ENCODE measurements at regions not wholly inside any gene's neighbourhood (a gene's known extent, or its start where the extent isn't known, plus 50 kb on each side); places are given as distances from the start of the nearest gene placed in this dataset.

DNA sequence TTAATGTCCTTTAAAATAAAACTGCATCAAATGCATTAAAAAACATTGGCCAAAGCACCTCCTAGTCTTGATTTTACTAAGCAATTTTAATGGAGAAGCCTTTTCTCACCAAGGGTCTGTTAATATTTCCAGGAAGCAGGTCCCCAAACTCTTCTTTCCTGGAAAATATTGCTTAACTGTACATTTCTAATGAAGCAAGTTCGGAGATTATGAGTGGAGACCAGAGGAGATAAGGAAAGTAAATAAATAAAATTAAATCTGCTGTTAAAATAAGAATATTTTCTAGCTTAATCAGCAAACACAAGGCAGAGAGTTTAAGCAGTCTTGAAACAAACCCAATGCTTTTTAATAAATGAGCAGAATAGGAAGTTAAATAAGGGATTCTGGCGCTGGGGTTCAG lies 322.4 kb downstream of the PTEN start:
- TF ChIP-seq, protein P1, sequence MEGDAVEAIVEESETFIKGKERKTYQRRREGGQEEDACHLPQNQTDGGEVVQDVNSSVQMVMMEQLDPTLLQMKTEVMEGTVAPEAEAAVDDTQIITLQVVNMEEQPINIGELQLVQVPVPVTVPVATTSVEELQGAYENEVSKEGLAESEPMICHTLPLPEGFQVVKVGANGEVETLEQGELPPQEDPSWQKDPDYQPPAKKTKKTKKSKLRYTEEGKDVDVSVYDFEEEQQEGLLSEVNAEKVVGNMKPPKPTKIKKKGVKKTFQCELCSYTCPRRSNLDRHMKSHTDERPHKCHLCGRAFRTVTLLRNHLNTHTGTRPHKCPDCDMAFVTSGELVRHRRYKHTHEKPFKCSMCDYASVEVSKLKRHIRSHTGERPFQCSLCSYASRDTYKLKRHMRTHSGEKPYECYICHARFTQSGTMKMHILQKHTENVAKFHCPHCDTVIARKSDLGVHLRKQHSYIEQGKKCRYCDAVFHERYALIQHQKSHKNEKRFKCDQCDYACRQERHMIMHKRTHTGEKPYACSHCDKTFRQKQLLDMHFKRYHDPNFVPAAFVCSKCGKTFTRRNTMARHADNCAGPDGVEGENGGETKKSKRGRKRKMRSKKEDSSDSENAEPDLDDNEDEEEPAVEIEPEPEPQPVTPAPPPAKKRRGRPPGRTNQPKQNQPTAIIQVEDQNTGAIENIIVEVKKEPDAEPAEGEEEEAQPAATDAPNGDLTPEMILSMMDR (IDR thresholded peaks at IDR 0.05; ENCODE audit: insufficient read depth, low read depth, low read length, missing control alignments): no peak
- no peak overlapping the region for H3K4me3 ChIP-seq (ENCODE audit: low read depth, low read length)
- DNase-seq (ENCODE audit: low read depth): no peak

DNA sequence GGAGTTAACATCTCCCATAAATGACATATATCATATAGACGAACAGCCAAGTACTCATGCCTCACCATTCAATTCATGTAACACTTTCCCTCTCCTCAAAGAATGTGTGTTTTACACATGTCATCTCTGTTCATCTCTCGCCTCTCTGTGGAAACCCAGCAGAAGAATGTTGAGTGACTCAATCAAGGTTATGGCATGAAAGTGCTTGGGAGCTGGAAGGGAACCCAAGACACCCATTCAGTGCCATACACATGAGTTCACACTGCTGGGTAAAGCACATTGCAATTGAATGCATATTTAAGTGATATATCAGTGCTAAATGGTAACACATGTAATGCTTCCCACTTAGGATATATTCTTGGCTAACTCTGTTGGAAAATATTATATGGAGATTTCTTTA lies 322.9 kb downstream of the PTEN start:
- TF ChIP-seq, protein P1 (IDR thresholded peaks at IDR 0.05; ENCODE audit: insufficient read depth, low read depth, low read length, missing control alignments): no peak
- no peak overlapping the region for H3K4me3 ChIP-seq (ENCODE audit: low read depth, low read length)
- DNase-seq (ENCODE audit: low read depth): no peak

DNA sequence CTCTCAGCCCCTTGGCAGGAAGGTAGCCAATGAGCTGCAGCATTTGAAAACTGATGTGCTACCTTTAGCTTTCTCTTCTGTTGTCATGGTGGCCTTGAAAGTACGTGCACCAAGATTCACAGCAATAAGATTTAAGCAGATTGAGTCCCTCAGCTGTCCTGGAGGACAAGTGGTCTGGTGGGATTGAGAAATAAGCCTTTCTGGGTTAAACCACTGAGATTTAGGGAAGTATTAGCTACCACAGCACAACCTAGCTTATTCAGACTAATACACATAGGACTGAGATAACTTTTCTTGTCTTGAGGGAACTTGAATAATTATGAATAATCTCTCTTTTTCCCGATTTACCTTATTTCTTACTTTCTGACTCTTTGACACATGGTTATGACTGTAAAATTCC lies 324.0 kb downstream of the PTEN start:
- no peak for DNase-seq (ENCODE audit: low read depth)
- H3K4me3 ChIP-seq (ENCODE audit: low read depth, low read length): no peak overlapping the region
- TF ChIP-seq, protein P1 (IDR thresholded peaks at IDR 0.05; ENCODE audit: insufficient read depth, low read depth, low read length, missing control alignments): no peak

DNA sequence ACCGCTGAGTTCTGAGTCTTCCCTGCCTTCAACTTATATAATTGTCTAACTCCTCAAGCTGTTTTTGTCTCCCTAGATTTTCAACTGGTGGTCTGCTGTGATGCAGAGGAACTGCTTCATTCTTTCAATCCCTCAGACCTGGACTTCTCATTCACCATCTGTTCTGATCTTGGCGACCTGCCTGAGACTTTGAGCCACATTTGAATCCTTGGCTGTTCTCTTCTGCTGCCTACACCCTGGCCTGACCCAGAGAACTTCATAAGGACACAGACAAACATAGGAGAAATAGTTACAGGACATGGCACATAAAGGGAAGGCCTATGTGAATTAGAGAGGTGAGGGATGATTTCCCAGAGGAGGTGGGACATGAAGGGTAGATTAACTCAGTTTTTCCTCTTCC lies 326.7 kb downstream of the PTEN start:
- DNase-seq (ENCODE audit: low read depth): no peak
- TF ChIP-seq, protein P1 (IDR thresholded peaks at IDR 0.05; ENCODE audit: insufficient read depth, low read depth, low read length, missing control alignments): no peak
- H3K4me3 ChIP-seq (ENCODE audit: low read depth, low read length): no peak overlapping the region

DNA sequence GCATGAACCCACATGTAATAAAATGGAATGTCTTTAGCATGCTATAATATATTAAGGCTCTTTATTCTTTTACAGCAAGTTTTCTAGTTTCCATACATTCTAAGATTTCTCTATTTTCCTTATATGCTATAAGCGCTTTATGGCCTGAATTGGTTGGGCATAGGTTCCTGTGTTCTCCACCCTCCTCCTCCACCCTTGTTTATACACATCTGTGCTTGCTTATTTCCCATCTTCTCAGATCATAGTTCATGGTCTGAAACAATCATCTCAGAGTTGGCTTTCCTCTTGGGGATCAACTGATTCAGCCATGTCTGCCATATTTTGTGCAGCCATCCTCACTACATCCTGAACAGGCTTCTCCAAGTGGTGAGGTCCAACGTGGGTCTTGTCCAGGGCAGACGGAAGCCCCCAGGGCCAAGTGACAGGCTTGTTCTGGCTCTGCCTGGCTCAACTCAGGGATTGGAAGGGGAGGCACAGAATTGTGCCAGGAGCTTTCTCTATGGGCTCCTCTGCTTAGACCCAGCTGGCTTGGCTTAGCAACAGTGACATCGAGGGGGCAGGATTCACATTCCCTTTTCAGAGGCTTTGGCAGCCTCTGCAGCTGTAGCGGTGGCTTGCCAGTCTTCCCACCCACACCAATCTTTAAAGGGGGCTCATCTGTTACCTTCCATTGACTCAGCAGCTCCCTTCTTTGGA lies 327.3 kb downstream of the PTEN start:
- H3K4me3 ChIP-seq (ENCODE audit: low read depth, low read length): no peak overlapping the region
- TF ChIP-seq, protein P1 (IDR thresholded peaks at IDR 0.05; ENCODE audit: insufficient read depth, low read depth, low read length, missing control alignments): no peak
- DNase-seq (ENCODE audit: low read depth): no peak

DNA sequence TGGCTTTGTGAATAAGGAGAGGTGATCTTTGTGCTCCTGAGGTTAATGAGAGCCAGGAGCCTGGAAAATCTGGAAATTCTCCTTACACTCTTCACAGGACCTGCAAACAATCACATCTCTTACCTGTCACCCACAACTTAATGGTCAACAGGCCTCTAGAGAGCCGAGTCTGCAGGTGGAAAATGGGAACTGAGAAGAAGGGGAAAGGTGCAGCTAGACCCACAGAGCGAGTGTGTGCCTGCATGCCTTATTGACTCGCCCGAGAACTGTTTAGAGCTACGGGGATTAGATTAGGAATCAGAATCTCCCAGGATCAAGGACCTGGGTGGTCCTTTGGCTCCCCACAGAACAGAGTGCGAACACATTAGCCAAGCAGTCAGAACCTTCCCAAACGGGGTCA lies 329.6 kb downstream of the PTEN start:
- DNase-seq (ENCODE audit: low read depth): no peak
- H3K4me3 ChIP-seq (ENCODE audit: low read depth, low read length): no peak overlapping the region
- TF ChIP-seq, protein P1 (IDR thresholded peaks at IDR 0.05; ENCODE audit: insufficient read depth, low read depth, low read length, missing control alignments): no peak
